ENCODE measurements at regions not wholly inside any gene's neighbourhood (a gene's known extent, or its start where the extent isn't known, plus 50 kb on each side); places are given as distances from the start of the nearest gene placed in this dataset.

GRCh38 chr13:57353831-57354230, 186.8 kb downstream of the PRR20E start (continued):
- no peak for TF ChIP-seq CTCF (IDR thresholded peaks at IDR 0.05; ENCODE audit: control extremely low read depth in 1 of 3, insufficient read depth in 1 of 3, low read depth in 1 of 3, low read length in 3 of 3)
- TF ChIP-seq RXRA (IDR thresholded peaks at IDR 0.05; ENCODE audit: insufficient read depth, low read depth, low read length) = no peak
- TF ChIP-seq TEAD4 (IDR thresholded peaks at IDR 0.05; ENCODE audit: low read depth, low read length) = no peak
- TF ChIP-seq MAX (IDR thresholded peaks at IDR 0.05) = no peak
- no peak for TF ChIP-seq BACH1 (IDR thresholded peaks at IDR 0.05; ENCODE audit: low read length)

Data from H1 (cell line).